GM12878 (cell line): ENCODE measurements at regions not wholly inside any gene's neighbourhood (a gene's known extent, or its start where the extent isn't known, plus 50 kb on each side); places are given as distances from the start of the nearest gene placed in this dataset.

Experiments used
- ATF2 ChIP-seq: IDR thresholded peaks from 2 replicates; pipeline ENCODE4 v1.6.1; 2012; ENCODE audit warnings: low read length, inconsistent platforms
- BMI1 ChIP-seq: fragments of 450-650 bp; IDR thresholded peaks from 2 replicates; pipeline ENCODE4 v1.6.1; 2016; ENCODE audit warnings: mild to moderate bottlenecking, moderate library complexity, borderline replicate concordance
- CBX5 ChIP-seq: sonication (generic); IDR thresholded peaks from 2 replicates; pipeline ENCODE4 v1.6.1; 2016; ENCODE audit warnings: low read depth, moderate library complexity, mild to moderate bottlenecking, inconsistent platforms
- CTCF ChIP-seq, 3 experiments: IDR thresholded peaks in 2 of 3; conservative IDR thresholded peaks in 1 of 3; 2 replicates each; pipeline ENCODE4 v1.5.1; 2011; ENCODE audit warnings: low read depth in 3 of 3, low read length in 3 of 3, mild to moderate bottlenecking in 3 of 3, control low read depth in 2 of 3, moderate library complexity in 2 of 3, inconsistent platforms in 1 of 3, mixed read lengths in 1 of 3; ENCODE audit not compliant: control insufficient read depth in 2 of 3, insufficient read depth in 1 of 3; ENCODE audit errors: extremely low read depth in 1 of 3
- E2F8 ChIP-seq: fragments of 450-650 bp; IDR thresholded peaks from 2 replicates; pipeline ENCODE4 v1.6.1; 2018; ENCODE audit warnings: mild to moderate bottlenecking, low read depth, moderate library complexity; ENCODE audit not compliant: partially characterized antibody
- MAX ChIP-seq: IDR thresholded peaks from 2 replicates; pipeline ENCODE4 v1.6.1; 2012; ENCODE audit warnings: low read depth, low read length, improper control_type of control experiment
- NBN ChIP-seq: fragments of 450-650 bp; IDR thresholded peaks from 2 replicates; pipeline ENCODE4 v1.6.1; 2016
- POLR2A ChIP-seq: IDR thresholded peaks from 2 replicates; pipeline ENCODE4 v1.6.1; 2011; ENCODE audit warnings: low read depth, mild to moderate bottlenecking, low read length
- SMC3 ChIP-seq: IDR thresholded peaks from 2 replicates; pipeline ENCODE4 v1.6.1; 2011; ENCODE audit warnings: low read length, improper control_type of control experiment, borderline replicate concordance
- SUZ12 ChIP-seq: fragments of 200-600 bp; sonication (generic); IDR thresholded peaks from one replicate; pipeline ENCODE4 v1.6.1; 2018; ENCODE audit warnings: antibody characterized with exemption, mild to moderate bottlenecking; ENCODE audit not compliant: unreplicated experiment
- ZNF687 ChIP-seq: fragments of 450-650 bp; IDR thresholded peaks from 2 replicates; pipeline ENCODE4 v1.6.1; 2017; ENCODE audit warnings: mild to moderate bottlenecking, moderate library complexity

GRCh38 chr9:102362470-102363132 is 624.2 kb upstream of the GRIN3A start:
- no peak for TF ChIP-seq CTCF (IDR thresholded peaks at IDR 0.05 in 2 of 3, conservative IDR thresholded peaks at IDR 0.05 in 1 of 3; ENCODE audit: control insufficient read depth in 2 of 3, extremely low read depth in 1 of 3, insufficient read depth in 1 of 3, low read depth in 3 of 3, low read length in 3 of 3)
- TF ChIP-seq ZNF687: no peak
- TF ChIP-seq CBX5: no peak
- TF ChIP-seq SMC3: no peak
- TF ChIP-seq SUZ12: no peak
- TF ChIP-seq BMI1: no peak
- no peak for TF ChIP-seq E2F8
- TF ChIP-seq NBN: no peak
- TF ChIP-seq ATF2: no peak
- TF ChIP-seq MAX: no peak
- no peak for TF ChIP-seq POLR2A
